CD4-positive, alpha-beta T cell (primary cell): ENCODE measurements at regions not wholly inside any gene's neighbourhood (a gene's known extent, or its start where the extent isn't known, plus 50 kb on each side); places are given as distances from the start of the nearest gene placed in this dataset.

Experiments used
- ATAC-seq: fragments of 200-7000 bp; cut with Tn5 transposase; one replicate; pipeline ENCODE4 v1.10.0; 2022; ENCODE audit warnings: mild to moderate bottlenecking; ENCODE audit not compliant: poor library complexity
- CTCF ChIA-PET: fragments of 350-600 bp; sonication (Branson Sonifier 250); formaldehyde crosslinking; loops from one replicate; lab custom pipeline; 2021; ENCODE audit warnings: antibody characterized with exemption, inconsistent platforms; lab: Charles Lee
- POLR2A ChIA-PET: fragments of 350-600 bp; sonication (Branson Sonifier 250); formaldehyde crosslinking; loops from one replicate; lab custom pipeline; 2021; ENCODE audit warnings: antibody characterized with exemption, inconsistent platforms; lab: Charles Lee
- DNase-seq, 14 experiments: peaks; one replicate each; pipeline ENCODE4 v3.0.0-alpha.2; 2013 to 2020; ENCODE audit warnings: mixed read lengths in 2 of 14
- H3K27ac ChIP-seq, 2 donors: one replicate each; pipeline versions ENCODE4 v1.5.1 to v1.7.0; 2013; ENCODE audit warnings: low read length in 2 of 2, low read depth in 1 of 2, mild to moderate bottlenecking in 1 of 2
- H3K27me3 ChIP-seq, 2 experiments: 1 replicate in 1 of 2; 2 replicates in 1 of 2; pipeline versions ENCODE4 v1.6.1 to v1.7.0; 2013; ENCODE audit warnings: low read length in 2 of 2, control low read depth in 1 of 2, mild to moderate bottlenecking in 1 of 2, moderate library complexity in 1 of 2; ENCODE audit not compliant: insufficient read depth in 2 of 2, control insufficient read depth in 1 of 2
- H3K36me3 ChIP-seq: one replicate; pipeline ENCODE4 v1.6.1; 2013; ENCODE audit warnings: low read length, control low read depth; ENCODE audit not compliant: insufficient read depth
- H3K4me1 ChIP-seq: one replicate; pipeline ENCODE4 v1.6.1; 2013; ENCODE audit warnings: low read length, control low read depth; ENCODE audit not compliant: insufficient read depth
- H3K4me3 ChIP-seq: one replicate; pipeline ENCODE4 v1.5.1; 2013; ENCODE audit warnings: mild to moderate bottlenecking, low read length, moderate library complexity
- H3K9me3 ChIP-seq, 2 experiments: 1 replicate in 1 of 2; 2 replicates in 1 of 2; pipeline versions ENCODE4 v1.6.1 to v1.7.0; 2013; ENCODE audit warnings: low read length in 2 of 2, mild to moderate bottlenecking in 2 of 2, control low read depth in 1 of 2, moderate library complexity in 1 of 2; ENCODE audit not compliant: control insufficient read depth in 1 of 2, insufficient read depth in 1 of 2
- H3K27ac Mint-ChIP-seq: one replicate; pipeline ENCODE4 v1.8.0; 2020; ENCODE audit warnings: mixed read lengths
- H3K27me3 Mint-ChIP-seq: one replicate; pipeline ENCODE4 v1.8.0; 2021; ENCODE audit warnings: mixed read lengths
- H3K36me3 Mint-ChIP-seq: one replicate; pipeline ENCODE4 v1.8.0; 2021; ENCODE audit warnings: low read depth, mixed read lengths
- H3K4me1 Mint-ChIP-seq: one replicate; pipeline ENCODE4 v1.8.0; 2021; ENCODE audit warnings: low read depth, mixed read lengths
- H3K4me3 Mint-ChIP-seq: one replicate; pipeline ENCODE4 v1.8.0; 2020; ENCODE audit warnings: mild to moderate bottlenecking, mixed read lengths
- H3K9me3 Mint-ChIP-seq: one replicate; pipeline ENCODE4 v1.8.0; 2020; ENCODE audit warnings: mixed read lengths
- CTCF ChIP-seq: fragments of 200-600 bp; IDR thresholded peaks from one replicate; pipeline ENCODE4 v1.8.0; 2022; ENCODE audit warnings: antibody characterized with exemption, mild to moderate bottlenecking
- intact Hi-C, 2 experiments: fragments of 100-400 bp; cut with DNase I in 1 of 2; cut with micrococcal nuclease in 1 of 2; formaldehyde crosslinking; loops; one replicate each; pipeline versions ENCODE4 v1.15.1 to v1.9.0; 2023 to 2025; cut with DNase I, micrococcal nuclease

- peak overlapping the region; percentile 49 for H3K4me3 Mint-ChIP-seq
- Histone ChIP-seq H3K4me1 (peaks cover 28% of the 10 kb centered on the region), H3K27me3 (no peaks in the 10 kb centered on the region), H3K4me3 (no peak overlapping the region), H3K27ac (no peak overlapping the region), H3K9me3 (no peaks in the 10 kb centered on the region), H3K36me3 (no peaks in the 10 kb centered on the region)
- CTCF ChIA-PET = interaction anchor here (0.6 to 1.2 kb wide), 4 partner anchors 27 to 88 kb away, joined by 3 read pairs; no protein-coding TSS in a partner anchor
- intact Hi-C loops = no loop called here
- DNase-seq (peak in 12 of 14 experiments; percentile 14 to 70 (median 47)), ATAC-seq (peak; percentile 85)
- POLR2A ChIA-PET = interaction anchor here (0.6 to 1.8 kb wide), 7 partner anchors 29 to 524 kb away, joined by 3 to 7 read pairs (median 4); no protein-coding TSS in a partner anchor
- peak overlapping the region; percentile 85 for H3K27ac Mint-ChIP-seq
- no peaks in the 10 kb centered on the region for H3K9me3 Mint-ChIP-seq
- no peaks in the 10 kb centered on the region for H3K27me3 Mint-ChIP-seq
- peaks cover 43% of the 10 kb centered on the region for H3K4me1 Mint-ChIP-seq
- TF ChIP-seq CTCF = no peak
- no peaks in the 10 kb centered on the region for H3K36me3 Mint-ChIP-seq
These were observed 96.4 kb upstream of the DUSP22 start for GRCh38 chr6:195861-196360.

- POLR2A ChIA-PET = interaction anchor here (0.6 to 1.3 kb wide), 2 partner anchors 100 to 141 kb away, joined by 3 to 5 read pairs; no protein-coding TSS in a partner anchor
- Mint-ChIP-seq H3K27me3 (no peaks in the 10 kb centered on the region), H3K36me3 (no peaks in the 10 kb centered on the region), H3K4me3 (no peak overlapping the region), H3K27ac (peak overlapping the region; percentile 85), H3K9me3 (no peaks in the 10 kb centered on the region), H3K4me1 (peaks cover 40% of the 10 kb centered on the region)
- intact Hi-C loops = no loop called here
- Histone ChIP-seq H3K27me3 (no peaks in the 10 kb centered on the region), H3K4me1 (peaks cover 28% of the 10 kb centered on the region), H3K36me3 (no peaks in the 10 kb centered on the region), H3K9me3 (no peaks in the 10 kb centered on the region), H3K27ac (no peak overlapping the region), H3K4me3 (no peak overlapping the region)
- DNase-seq = no peak
- CTCF ChIA-PET = interaction anchor here (0.6 to 1.2 kb wide), 2 partner anchors 28 to 37 kb away, joined by 3 read pairs; no protein-coding TSS in a partner anchor
- ATAC-seq = no peak
- no peak for TF ChIP-seq CTCF
These were observed 95.7 kb upstream of the DUSP22 start for GRCh38 chr6:196543-196942.

- no peak overlapping the region for H3K27ac ChIP-seq
- H3K4me3 Mint-ChIP-seq = no peak overlapping the region
- POLR2A ChIA-PET = no interaction called here
- intact Hi-C loops = no loop called here
- H3K36me3 ChIP-seq = no peaks in the 10 kb centered on the region
- H3K4me1 Mint-ChIP-seq = no peaks in the 10 kb centered on the region
- no peaks in the 10 kb centered on the region for H3K27me3 ChIP-seq
- peaks cover under 1% of the 10 kb centered on the region for H3K4me1 ChIP-seq
- ATAC-seq (no peak), DNase-seq (no peak)
- H3K27ac Mint-ChIP-seq = no peak overlapping the region
- no peaks in the 10 kb centered on the region for H3K27me3 Mint-ChIP-seq
- no peaks in the 10 kb centered on the region for H3K36me3 Mint-ChIP-seq
- H3K9me3 ChIP-seq = no peaks in the 10 kb centered on the region
- CTCF ChIA-PET = interaction anchor here (1.2 kb wide), 1 partner anchor 15 kb away, joined by 3 read pairs; no protein-coding TSS in a partner anchor
- no peak for TF ChIP-seq CTCF
- H3K4me3 ChIP-seq = no peak overlapping the region
- no peaks in the 10 kb centered on the region for H3K9me3 Mint-ChIP-seq
These were observed 88.6 kb upstream of the DUSP22 start for GRCh38 chr6:203661-204060.
